GM10266 (cell line): ENCODE measurements at regions not wholly inside any gene's neighbourhood (a gene's known extent, or its start where the extent isn't known, plus 50 kb on each side); places are given as distances from the start of the nearest gene placed in this dataset.

Experiments used
- DNase-seq: peaks from one replicate; pipeline ENCODE4 v3.0.0; 2012; ENCODE audit errors: extremely low spot score
- TF ChIP-seq, protein P1 (sequence below): IDR thresholded peaks from 2 replicates; pipeline ENCODE4 v1.5.1; 2012; ENCODE audit warnings: mild to moderate bottlenecking, low read depth; ENCODE audit not compliant: control insufficient read depth, insufficient read depth; ENCODE audit errors: missing control alignments

DNA sequence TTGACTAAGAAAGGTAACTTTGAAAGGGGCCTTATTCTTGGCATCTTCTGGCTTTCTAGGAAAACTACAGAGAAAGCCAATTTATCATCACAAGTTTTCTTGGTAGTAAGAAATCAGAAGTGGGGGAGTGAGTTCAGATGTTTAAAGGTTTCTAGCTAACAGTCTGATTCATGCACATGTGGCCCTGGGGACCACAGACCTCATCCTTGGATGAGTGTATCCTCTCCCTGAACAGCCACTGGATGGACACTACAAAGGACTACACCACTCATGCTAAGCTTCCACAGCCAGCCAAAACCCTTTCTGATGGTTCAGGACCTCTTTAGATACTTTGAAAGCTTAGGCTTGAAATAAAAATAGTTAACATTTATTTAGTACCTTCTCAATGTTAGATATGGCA, 218.3 kb upstream of the STK17B start:
- TF ChIP-seq, protein P1, sequence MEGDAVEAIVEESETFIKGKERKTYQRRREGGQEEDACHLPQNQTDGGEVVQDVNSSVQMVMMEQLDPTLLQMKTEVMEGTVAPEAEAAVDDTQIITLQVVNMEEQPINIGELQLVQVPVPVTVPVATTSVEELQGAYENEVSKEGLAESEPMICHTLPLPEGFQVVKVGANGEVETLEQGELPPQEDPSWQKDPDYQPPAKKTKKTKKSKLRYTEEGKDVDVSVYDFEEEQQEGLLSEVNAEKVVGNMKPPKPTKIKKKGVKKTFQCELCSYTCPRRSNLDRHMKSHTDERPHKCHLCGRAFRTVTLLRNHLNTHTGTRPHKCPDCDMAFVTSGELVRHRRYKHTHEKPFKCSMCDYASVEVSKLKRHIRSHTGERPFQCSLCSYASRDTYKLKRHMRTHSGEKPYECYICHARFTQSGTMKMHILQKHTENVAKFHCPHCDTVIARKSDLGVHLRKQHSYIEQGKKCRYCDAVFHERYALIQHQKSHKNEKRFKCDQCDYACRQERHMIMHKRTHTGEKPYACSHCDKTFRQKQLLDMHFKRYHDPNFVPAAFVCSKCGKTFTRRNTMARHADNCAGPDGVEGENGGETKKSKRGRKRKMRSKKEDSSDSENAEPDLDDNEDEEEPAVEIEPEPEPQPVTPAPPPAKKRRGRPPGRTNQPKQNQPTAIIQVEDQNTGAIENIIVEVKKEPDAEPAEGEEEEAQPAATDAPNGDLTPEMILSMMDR = no peak
- no peak for DNase-seq

DNA sequence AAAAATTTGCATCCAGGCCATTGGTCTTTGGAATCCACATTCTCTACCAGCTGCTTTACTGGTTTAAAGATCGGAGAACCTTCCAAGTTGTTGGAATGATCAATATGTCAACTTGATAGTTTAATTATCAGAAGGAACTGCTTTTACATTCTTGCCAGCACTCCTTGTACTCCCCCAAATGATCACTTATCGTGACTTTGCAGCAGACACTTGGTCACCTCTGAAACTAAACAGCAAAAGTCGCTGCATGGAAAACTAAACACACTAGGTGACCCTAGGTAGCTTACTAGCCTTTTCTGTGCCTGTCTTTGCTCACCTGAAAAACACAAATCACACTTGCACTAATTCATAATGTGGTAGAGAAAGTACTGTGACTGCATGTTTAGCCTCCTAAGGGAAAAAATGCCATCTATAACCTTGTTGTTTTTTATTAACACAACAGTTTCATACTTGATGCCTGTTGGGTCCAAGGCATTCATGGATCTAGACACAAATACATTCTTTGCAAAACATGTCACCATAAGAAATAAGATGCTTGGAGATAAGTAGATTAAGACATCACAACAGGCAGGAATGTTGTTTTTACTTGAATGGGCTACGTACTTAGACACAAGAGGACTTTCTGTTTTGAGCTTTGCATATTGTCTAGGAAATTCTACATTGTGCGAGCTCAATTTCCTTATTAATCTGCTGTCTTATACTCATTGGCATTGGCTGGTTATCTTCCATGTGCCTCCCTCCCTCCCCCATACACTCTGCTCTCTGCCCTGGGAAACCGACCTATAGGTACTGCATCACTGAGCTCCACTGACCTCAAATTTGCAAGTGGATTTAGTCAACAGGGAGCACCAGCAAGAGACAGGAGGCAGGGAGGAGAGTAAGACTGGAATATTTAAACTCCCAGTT, 219.1 kb upstream of the STK17B start:
- TF ChIP-seq, protein P1 = no peak

DNA sequence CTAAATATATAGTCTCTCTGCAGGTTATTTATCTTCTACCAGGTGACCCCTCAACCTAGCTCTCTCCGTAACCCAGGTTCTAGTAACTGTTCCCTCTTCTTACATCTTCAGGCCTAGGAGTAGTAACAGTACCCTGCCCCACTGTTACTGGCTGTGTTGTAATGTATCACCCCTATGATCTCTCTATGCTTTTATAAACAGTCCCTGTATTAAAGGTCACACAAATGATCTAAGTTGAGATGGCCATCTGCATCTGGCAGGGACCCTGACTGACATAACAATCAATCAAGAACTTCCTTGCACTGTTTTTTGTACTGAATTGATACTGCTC, 219.7 kb upstream of the STK17B start:
- no peak for DNase-seq
- TF ChIP-seq, protein P1 = no peak

More for the DNA sequence above, 219.1 kb upstream of the STK17B start:
- DNase-seq = no peak

DNA sequence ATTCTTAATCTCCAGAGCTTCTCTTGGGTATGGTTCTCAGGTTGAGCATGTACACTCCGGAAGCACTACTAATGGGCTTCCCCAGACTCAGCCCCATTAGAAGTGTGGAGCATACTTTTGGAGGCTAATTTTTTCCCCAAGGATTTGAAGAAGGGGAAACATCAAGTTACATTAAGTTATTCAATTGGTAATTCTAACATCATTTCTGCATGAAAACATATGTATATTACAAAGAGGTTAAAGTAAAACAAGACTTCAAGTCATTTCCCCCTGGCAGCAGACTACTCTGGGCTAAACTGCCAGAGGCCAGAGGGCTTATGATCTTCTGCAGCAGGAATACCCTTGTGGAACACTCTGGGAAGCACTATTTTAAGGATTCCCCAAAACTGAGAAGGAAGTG, 227.7 kb upstream of the STK17B start:
- TF ChIP-seq, protein P1 = no peak
- no peak for DNase-seq

DNA sequence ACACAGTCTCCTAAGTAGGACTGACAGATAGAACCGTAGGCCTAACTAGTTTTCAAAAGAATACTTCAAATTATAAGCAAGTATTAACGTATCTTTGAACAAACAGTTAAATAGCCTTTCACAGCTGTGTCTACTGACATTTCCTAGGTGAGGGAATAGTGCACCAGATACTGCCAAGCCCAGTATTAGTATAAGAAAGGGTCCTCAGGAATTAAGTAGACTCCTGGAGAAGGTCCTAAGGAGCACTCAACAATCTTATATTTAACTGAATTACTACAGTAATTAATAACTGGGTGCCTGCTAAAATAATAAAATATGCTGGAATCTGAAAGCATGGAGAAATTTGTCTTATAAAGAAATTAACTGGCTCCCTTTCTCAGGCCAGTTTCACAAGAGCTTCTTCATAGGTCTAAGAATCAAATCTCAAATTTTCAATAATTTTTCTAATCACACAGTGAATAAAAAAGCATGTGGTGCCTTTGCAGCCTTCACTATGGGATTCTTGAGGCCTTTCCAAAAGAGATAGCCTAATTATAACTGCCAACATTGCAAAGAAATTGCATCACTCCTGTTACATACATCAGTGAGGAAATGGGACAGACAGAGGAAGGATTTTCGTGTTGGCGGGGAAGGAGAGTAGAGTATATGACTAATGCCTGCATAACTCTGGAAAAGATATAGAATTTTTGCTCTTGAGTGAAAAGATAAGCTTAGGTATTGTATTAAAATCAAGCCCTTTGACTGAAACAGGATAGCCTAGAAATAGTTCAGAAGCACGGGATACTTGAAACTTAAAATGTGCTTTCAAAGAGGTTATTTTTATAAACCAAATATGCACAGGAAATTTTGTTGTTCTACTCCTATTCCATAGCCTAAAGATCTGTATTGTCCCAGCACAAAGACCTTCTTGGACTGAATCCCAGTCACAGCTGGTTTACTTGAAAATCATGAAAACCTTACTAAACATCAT, 228.6 kb upstream of the STK17B start:
- no peak for DNase-seq
- TF ChIP-seq, protein P1 = no peak

DNA sequence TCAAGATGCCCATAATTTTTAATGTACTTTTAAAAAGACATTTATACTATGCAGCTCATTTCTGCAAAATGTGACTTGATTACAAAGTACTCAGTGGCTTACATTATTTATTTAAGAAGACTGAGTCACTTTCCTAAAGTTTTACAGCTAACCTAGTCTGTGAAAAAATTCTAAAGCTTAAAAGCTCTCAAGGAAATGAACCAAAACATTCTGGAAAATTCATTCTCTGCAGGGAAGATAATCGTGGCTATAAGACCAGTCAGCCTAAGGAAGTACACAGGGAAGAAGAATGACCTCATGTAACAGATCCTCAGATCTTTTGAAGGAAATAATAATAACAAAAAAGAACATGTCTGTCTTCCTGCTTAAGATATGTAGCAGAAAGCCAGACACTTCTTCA, 232.1 kb upstream of the STK17B start:
- DNase-seq = no peak
- TF ChIP-seq, protein P1 = no peak
